ENCODE measurements at regions not wholly inside any gene's neighbourhood (a gene's known extent, or its start where the extent isn't known, plus 50 kb on each side); places are given as distances from the start of the nearest gene placed in this dataset.

DNA sequence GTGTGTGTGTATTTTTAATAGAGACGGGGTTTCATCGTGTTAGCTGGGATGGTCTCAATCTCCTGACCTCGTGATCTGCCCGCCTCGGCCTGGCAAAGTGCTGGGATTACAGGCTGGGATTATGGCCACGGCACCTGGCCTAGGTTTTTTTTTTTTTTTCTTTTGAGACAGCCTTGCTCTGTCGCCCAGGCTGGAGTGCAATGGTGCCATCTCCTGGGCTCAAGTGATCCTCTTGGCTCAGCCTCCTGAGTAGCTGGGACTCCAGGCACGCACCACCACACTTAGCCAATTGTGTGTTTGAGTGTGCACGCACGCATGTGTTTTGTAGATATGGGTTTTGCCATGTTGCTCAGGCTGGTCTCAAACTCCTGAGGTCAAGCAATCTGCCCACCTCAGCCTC lies 629.8 kb downstream of the ETV1 start:
- TF ChIP-seq SNAI2 (CRISPR knock-in tag; IDR thresholded peaks at IDR 0.05) (no peak), ISL1 (CRISPR knock-in tag; IDR thresholded peaks at IDR 0.05) (no peak)
- no peak for ATAC-seq

- TF ChIP-seq ESRRG (CRISPR knock-in tag; IDR thresholded peaks at IDR 0.05) (no peak), POU6F1 (CRISPR knock-in tag; IDR thresholded peaks at IDR 0.05; ENCODE audit: borderline replicate concordance, low read depth) (no peak)
- ATAC-seq = no peak
Observed at GRCh38 chr7:13386741-13387140, 602.7 kb downstream of the ETV1 start.

DNA sequence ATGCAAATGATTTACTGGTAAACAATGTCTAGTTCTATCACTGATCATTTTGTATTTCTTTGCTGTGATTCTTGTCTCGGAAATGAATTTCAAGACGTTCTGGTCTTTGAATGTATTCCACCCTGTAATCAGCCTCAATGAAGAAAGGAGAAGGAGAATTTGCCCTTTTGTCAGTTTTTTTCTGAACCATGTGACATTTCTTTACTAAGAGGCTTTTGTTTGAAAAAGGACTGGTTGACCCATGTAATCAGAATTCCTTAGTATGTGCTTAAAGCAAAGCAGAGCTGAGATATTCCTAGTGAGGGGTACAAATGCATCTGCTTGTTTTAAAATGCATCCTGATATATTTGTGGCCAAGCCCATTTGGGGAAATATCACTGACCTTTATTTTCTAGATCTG lies 581.6 kb downstream of the ETV1 start:
- no peak for TF ChIP-seq ZC3H10 (CRISPR knock-in tag; IDR thresholded peaks at IDR 0.05)
- no peak for TF ChIP-seq ZNF8 (CRISPR knock-in tag; IDR thresholded peaks at IDR 0.05)
- TF ChIP-seq BACH2 (CRISPR knock-in tag; IDR thresholded peaks at IDR 0.05; ENCODE audit: borderline replicate concordance) = no peak
- no peak for TF ChIP-seq GLIS3 (CRISPR knock-in tag; IDR thresholded peaks at IDR 0.05)
- no peak for TF ChIP-seq RARB (CRISPR knock-in tag; IDR thresholded peaks at IDR 0.05)
- no peak for TF ChIP-seq SNAI2 (CRISPR knock-in tag; IDR thresholded peaks at IDR 0.05)
- TF ChIP-seq ZNF70 (CRISPR knock-in tag; IDR thresholded peaks at IDR 0.05) = no peak
- TF ChIP-seq PATZ1 (CRISPR knock-in tag; IDR thresholded peaks at IDR 0.05; ENCODE audit: borderline replicate concordance) = no peak
- TF ChIP-seq OSR1 (CRISPR knock-in tag; IDR thresholded peaks at IDR 0.05) = no peak
- TF ChIP-seq TOX (CRISPR knock-in tag; IDR thresholded peaks at IDR 0.05; ENCODE audit: borderline replicate concordance) = no peak
- TF ChIP-seq ZFP30 (CRISPR knock-in tag; IDR thresholded peaks at IDR 0.05) = no peak
- no peak for TF ChIP-seq ZFP3 (CRISPR knock-in tag; IDR thresholded peaks at IDR 0.05)
- TF ChIP-seq CSDC2 (CRISPR knock-in tag; IDR thresholded peaks at IDR 0.05) = no peak
- TF ChIP-seq PPARA (CRISPR knock-in tag; IDR thresholded peaks at IDR 0.05; ENCODE audit: borderline replicate concordance) = no peak
- TF ChIP-seq POU6F1 (CRISPR knock-in tag; IDR thresholded peaks at IDR 0.05; ENCODE audit: borderline replicate concordance, low read depth) = no peak
- TF ChIP-seq ARNTL (CRISPR knock-in tag; IDR thresholded peaks at IDR 0.05; ENCODE audit: borderline replicate concordance, low read depth) = no peak
- TF ChIP-seq, protein P1, sequence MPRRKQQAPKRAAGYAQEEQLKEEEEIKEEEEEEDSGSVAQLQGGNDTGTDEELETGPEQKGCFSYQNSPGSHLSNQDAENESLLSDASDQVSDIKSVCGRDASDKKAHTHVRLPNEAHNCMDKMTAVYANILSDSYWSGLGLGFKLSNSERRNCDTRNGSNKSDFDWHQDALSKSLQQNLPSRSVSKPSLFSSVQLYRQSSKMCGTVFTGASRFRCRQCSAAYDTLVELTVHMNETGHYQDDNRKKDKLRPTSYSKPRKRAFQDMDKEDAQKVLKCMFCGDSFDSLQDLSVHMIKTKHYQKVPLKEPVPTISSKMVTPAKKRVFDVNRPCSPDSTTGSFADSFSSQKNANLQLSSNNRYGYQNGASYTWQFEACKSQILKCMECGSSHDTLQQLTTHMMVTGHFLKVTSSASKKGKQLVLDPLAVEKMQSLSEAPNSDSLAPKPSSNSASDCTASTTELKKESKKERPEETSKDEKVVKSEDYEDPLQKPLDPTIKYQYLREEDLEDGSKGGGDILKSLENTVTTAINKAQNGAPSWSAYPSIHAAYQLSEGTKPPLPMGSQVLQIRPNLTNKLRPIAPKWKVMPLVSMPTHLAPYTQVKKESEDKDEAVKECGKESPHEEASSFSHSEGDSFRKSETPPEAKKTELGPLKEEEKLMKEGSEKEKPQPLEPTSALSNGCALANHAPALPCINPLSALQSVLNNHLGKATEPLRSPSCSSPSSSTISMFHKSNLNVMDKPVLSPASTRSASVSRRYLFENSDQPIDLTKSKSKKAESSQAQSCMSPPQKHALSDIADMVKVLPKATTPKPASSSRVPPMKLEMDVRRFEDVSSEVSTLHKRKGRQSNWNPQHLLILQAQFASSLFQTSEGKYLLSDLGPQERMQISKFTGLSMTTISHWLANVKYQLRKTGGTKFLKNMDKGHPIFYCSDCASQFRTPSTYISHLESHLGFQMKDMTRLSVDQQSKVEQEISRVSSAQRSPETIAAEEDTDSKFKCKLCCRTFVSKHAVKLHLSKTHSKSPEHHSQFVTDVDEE (CRISPR knock-in tag; IDR thresholded peaks at IDR 0.05) = no peak
- TF ChIP-seq ZNF565 (CRISPR knock-in tag; conservative IDR thresholded peaks at IDR 0.05; ENCODE audit: low read depth) = no peak
- no peak for TF ChIP-seq ESRRG (CRISPR knock-in tag; IDR thresholded peaks at IDR 0.05)
- ATAC-seq = no peak

- peak; percentile 33; the same call in 1 of the 3 replicates for ATAC-seq
- TF ChIP-seq ZNF565 (CRISPR knock-in tag; conservative IDR thresholded peaks at IDR 0.05; ENCODE audit: low read depth) (no peak), TOX (CRISPR knock-in tag; IDR thresholded peaks at IDR 0.05; ENCODE audit: borderline replicate concordance) (no peak), ARNTL (CRISPR knock-in tag; IDR thresholded peaks at IDR 0.05; ENCODE audit: borderline replicate concordance, low read depth) (no peak), CSRNP3 (CRISPR knock-in tag; IDR thresholded peaks at IDR 0.05) (no peak), ISL1 (CRISPR knock-in tag; IDR thresholded peaks at IDR 0.05) (no peak), PATZ1 (CRISPR knock-in tag; IDR thresholded peaks at IDR 0.05; ENCODE audit: borderline replicate concordance) (no peak), ESRRG (CRISPR knock-in tag; IDR thresholded peaks at IDR 0.05) (no peak), OSR1 (CRISPR knock-in tag; IDR thresholded peaks at IDR 0.05) (no peak), TCF4 (CRISPR knock-in tag; IDR thresholded peaks at IDR 0.05; ENCODE audit: borderline replicate concordance) (no peak), ZFP30 (CRISPR knock-in tag; IDR thresholded peaks at IDR 0.05) (no peak), CSDC2 (CRISPR knock-in tag; IDR thresholded peaks at IDR 0.05) (no peak)
Observed at GRCh38 chr7:13411151-13411550, 578.3 kb downstream of the ETV1 start.

All from SK-N-SH treated with all-trans-retinoic acid at 6 μM for 48 hours (cell line).